ENCODE measurements at regions not wholly inside any gene's neighbourhood (a gene's known extent, or its start where the extent isn't known, plus 50 kb on each side); places are given as distances from the start of the nearest gene placed in this dataset.
"Not testable (repeated sequence)": the region's sequence is repeated elsewhere in the genome, so short reads cannot be mapped to it uniquely, and the experiment has no call there.

DNA sequence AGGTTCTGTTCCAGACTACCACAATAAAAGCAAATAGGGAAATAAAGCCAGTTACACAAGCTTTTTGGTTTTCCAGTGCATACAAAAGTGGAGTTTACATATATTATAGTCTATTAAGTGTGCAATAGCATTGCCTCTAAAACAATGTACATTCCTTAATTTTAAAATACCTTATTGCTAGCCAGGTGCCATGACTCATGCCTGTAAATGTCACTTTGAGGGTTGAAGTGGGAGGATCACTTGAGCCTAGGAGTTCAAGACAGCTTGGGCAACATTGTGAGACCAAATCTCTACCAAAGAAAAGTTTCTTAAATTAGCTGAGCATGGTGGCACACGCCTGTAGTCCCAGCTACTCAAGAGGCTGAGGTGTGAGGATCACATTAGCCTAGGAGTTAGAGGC is 52.9 kb upstream of the IMP4 start:
- no peak for DNase-seq

DNA sequence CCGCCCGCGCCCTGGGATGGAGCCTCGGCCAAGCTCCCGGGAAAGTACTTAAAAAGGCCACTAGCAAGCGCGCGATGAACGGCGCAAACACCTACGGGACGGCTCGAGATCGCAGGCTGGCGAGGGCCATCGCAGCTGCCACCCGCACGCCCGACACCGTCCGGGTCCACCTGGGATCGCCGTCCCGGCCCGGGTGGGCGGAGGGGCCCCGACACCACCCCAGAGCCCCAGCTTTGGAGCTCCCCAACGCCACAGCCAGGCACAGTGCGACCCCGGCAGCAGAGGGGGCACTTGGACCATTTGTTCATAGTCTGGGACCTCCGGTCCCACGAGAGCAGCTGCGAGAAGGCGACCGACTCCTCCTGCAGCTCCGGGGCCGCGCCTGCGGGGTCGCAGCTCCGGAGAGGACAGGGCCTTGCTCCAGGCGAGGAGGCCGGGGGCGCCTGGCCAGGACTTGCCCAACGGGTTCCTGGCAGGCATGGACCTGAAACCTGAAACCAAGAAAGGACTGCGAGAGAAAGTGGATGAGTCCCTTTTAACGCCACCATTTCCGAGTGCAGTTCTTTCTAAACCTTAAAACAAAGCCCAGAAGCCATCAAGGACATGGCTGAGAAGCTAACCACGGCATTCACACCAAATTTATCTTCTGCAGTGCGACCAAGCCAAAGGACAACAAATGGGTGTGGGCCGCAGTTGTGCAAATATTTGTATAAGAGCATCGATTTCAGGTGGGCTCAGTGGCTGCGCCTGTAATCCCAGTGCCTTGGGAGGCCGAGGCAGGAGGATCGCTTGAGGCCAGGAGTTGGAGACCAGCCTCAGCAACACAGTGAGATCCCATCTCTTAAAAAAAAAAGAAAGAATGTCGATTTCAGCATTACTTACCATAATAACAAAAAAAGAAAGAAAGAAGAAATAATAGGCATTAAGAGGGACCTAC is 54.0 kb upstream of the IMP4 start:
- DNase-seq: no peak

DNA sequence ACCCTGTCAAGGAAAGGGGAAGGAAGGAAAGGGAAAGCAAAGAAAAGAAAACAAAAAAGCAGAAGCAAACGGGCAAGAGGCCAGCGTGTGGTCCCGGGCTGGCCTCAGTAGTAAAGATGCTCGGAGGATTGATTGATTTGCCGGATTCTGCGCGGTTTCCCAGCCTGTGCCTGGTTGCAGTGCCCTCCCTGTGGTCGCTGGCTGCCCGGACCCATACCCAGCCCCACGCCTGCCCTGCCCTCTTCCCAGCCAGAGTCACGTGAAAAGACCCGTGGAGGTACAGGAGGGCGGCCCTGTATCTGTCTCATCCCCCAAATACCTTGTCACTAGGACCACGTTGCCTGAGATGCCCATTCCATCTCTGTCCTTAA is 55.1 kb upstream of the IMP4 start:
- no peak for DNase-seq

DNA sequence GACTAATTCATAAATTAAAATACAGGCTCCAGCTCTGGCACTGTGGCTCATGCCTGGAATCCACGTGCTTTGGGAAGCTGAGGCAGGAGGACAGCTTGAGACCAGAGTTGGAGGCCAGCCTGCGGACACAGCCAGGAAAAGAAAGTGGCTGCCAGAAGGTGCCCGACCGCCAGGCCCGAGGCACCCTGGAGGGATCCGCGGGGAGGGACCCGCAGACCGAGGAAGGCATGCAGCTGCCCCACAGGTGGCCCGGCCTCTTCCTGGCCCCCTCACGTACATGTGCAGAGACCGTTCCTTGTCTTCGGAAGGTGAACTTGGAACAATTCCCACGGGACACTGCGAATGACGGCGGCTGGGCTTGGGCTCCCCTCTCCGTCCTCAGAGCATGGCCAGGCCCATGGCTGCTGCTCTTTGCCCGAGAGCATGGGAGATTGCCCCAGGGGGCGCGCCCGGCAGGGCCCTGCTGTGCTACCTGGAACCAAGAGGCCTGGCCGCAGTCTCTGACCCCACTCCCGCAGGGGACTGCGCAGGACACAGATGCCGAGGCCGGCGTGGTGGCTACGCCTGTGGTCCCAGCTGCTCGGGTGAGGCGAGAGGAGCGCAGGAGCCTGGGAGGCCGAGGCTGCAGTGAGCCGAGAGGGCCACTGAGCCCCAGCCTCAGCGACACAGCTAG is 55.6 kb upstream of the IMP4 start:
- no peak for DNase-seq

DNA sequence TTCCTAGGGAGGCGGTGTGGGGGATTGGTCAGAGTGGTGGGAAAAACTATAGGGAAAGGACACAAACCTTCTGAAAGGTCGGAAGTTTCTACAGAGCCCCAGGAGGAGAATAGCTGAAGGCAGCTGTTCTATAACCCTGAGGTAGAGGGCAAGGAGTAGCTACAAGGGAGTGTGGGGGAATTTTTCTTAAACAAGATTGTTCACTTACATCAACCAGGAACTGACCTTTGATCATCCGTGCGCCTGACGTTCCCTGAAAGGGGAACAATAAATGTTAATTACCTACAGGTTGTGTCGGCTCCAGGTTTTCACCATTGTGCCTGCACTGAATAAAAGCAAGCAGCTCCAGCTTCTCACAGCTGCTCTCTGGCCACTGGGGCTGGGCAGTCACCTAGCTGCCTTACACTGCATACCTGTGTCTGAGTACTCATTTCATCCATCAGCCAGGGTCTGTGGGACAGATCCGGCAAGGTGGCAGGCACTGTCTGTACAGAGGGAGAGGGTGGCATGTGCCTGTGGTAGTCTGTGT is 59.3 kb upstream of the IMP4 start:
- DNase-seq: not testable (repeated sequence)

DNA sequence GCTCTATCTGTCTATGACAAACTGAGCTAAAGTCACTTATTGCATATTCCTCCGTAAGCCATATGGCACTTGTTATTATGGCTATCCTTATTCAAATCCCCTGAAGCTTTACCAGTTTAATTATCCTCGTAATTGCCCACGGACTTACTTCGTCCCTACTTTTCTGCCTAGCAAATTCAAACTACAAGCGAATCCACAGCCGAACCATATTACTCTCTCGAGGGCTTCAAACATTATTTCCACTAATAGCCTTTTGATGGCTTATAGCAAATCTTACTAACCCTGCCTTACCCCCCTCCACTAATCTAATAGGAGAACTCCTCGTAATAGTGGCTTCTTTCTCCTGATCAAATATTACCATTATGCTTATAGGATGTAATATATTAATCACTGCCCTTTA is 63.1 kb upstream of the IMP4 start:
- DNase-seq: not testable (repeated sequence)

DNA sequence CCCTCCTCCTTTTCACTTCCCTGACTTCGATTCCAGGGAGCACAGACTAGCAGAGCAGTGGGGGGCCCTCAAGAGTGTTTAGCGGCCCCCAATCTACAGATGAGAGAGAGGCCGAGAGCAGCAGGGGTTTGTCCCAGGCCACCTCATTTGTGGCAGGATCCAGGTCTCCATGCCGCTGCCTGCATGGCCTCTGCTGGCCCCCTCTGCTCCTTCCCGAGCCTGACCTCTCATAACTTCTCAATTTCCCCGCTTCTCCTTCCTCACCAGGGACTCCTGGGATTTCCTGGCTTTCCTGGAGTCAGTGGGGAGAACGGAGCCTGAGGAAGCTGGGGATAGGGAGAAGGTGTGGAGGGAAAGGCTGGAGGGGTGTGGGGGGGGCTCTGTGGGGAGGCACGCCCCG is 70.1 kb upstream of the TUBA3E start:
- DNase-seq: not testable (repeated sequence)

DNA sequence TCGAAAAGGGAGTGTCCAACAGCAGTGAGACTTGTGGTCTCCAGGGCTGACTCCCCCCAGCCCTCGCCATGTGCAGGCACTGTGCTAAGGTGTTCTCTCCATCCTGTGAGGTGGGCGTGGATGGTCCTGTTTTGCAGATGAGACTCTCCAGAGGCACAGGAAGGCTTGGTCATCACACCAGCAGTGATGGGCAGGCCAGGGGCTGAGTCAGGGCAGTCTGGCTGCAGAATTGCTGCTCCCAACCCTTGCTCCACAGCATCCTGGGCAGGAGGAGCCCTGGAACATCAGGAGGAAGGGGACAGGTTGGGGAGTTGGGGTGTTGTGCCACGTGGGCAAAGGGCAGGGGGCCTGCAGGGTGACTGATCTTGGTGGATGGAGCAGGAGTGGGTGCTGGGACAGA is 69.3 kb upstream of the TUBA3E start:
- not testable (repeated sequence) for DNase-seq

DNA sequence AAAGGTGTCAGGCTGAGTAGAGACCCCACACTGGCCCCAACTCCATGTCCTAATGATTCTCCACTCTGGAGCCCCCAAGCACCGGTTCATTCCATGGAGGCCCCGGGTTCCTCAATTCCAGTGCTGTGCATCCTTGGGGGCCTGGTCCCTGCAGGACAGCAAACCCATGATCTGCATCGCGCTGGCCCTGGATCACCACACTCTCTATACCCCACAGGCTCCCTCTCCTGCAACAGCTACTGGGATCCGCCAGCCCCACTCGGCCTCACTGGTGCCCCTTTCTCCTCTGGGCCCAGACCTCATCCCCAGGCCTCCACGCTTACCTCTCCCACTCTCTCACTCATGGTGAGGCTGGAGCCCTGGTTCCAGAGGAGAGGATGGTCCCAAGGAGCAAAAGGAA is 68.6 kb upstream of the TUBA3E start:
- DNase-seq: not testable (repeated sequence)

DNA sequence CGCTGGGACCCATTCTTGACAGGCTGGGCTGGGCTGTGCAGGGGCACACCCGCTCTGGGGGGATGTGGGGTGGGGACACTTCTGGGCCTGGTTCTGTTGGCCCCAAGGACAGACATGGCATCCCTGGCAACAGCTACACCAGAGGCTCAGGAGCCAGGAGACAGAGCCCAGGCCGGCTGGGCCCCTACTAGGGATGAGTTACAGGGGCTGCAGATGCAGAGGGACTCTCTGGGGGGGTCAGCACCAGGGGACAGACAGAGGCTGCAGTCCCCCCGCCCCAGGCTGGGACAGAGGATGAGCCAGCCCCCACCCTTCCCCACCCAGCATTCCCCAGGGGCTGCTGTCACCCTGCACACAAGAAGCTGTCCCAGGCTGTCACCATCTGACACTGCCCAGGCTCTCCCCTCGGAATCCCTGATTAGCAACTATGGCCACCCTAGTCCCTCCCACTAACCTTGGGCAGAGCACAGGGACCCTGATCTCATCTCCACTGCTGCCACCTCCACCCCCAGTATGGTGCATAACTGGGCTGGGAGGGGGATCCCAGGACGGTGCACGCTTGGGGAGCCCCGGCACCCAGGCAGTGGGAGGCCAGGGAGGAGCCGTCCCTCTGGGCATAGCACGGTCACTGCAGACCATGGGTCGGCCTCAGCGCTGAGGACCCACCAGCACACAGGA is 67.5 kb upstream of the TUBA3E start:
- not testable (repeated sequence) for DNase-seq

DNA sequence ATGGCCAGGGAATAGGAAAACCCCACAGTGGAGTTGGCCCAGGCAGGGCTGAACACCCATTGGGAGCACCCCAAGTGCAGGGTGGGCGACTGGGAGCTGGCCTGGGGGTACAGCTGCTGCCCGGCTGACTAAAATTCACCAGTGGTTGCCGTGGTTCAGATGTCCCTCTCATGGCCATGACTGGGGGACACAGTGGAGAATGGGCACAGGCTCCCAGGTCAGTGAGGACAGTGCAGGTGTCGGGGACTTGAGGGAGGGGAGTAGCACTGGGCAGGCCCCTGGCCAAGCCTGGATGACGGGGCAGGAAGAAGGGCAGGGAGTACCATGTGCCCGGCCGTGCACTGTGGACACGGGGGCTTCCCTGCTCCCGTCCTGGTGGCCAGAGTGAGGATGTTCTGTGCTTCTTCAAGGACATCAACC is 66.7 kb upstream of the TUBA3E start:
- DNase-seq: not testable (repeated sequence)

DNA sequence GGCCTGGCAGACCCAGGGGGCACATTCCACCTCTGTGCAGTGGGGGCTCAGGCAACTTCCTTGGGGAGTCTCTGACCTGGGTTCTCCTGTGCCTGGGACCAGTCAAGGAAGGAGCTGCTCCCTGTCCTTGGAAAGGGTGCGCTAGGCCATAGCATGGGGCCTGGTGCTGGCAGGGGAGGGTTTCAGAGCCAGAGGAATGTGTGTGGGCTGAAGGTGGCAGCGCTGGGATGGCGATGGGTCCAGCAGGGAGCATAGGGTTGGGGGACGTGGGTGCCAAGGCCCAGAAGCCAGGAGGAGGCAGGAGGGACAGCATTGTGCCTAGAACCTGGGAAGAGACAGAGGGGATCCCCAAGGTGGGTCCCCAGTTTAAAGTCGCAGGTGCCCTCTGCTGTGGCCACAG is 66.3 kb upstream of the TUBA3E start:
- DNase-seq: no peak

DNA sequence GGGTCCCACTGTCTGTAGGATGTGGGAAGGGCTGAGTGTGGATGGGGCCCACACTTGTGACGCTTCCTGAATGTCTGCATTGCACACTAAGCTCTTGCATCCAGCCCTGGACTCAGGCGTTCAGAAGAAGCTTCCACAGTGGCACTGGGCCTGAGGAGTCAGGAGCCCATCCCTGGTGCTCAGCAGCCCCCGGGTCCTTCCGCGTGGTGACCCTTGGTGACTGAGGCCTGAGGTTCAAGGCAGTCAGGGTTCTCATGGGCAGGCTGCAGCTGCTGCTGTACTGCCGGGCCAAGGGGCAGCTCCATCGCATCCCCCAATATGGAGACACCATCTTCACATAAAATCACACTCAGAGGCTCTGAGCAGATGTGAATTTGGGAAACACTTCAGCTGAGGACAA is 65.8 kb upstream of the TUBA3E start:
- DNase-seq: no peak

DNA sequence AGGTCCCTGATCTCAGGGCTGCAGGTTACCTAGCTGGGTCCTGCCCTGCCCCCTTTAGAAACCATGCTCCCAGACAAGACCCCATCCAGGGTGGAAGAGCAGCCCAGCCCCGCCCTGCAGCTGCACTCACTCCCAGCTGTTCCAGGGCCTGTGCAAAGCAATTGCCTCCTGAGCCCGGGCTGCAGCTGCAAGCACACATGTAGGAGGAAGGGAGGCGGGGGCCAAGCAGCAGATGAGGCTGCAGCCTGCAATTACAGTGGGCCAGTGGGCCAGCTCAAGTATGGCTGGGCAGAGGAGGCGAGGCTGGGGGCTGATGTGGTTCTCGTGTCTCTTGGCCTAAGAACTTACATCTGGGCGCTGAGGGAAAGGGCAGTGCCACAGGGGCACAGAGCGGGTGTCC is 65.4 kb upstream of the TUBA3E start:
- DNase-seq: no peak

DNA sequence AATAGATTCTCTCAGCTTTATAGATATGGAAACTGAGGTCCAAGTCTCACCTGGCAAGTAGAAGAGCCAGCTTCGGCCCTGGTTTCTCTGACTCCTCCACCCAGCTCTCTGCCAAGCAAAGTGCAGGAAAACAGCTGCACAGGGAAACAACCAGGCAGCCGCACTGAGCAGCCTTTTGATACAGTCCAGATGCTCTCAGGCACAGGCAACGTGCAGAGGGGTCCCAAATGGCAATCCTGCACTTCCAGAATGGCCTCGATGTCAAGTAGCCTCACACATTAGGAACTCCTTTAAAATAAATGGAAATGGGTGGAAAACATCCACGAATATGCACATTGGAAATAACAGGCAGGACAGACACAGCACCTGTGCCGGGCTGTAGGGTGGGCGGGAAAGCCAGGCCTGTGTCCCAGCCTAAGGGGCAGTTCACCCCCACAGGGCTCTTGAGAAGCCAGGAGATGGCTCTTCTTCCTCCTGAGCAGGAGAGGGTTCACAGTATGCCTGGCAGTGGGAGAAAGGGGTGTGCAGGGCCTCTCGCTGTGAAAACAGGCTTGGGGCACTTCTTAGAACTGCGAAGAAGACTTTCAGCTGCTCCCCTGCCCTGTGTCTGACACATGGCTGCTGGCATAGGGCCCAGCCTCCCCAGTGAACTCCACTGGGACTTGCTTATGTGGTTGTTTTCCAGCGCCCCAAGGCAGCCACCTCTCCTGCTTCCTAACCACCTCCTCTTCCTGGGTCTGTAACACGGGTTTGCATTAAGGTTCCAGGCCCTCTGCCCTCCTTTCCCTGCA is 63.9 kb upstream of the TUBA3E start:
- DNase-seq: no peak

DNA sequence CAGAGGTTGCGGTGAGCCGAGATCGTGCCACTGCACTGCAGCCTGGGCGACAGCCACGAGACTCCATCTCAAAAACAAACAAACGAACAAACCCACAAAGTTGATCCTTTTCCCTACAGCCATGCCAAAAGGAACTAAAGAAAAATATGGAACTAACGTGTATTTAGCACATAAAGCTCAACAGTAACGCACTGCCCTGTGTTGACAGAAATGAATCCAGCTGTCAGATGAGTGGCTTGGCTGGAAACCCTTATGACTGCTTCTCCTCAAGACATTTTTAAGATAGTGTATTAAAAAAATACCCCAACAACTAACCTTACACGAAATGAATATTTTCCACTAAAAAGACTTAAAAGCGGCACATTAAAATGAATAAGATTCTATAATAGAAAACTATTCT is 62.9 kb upstream of the TUBA3E start:
- no peak for DNase-seq

DNA sequence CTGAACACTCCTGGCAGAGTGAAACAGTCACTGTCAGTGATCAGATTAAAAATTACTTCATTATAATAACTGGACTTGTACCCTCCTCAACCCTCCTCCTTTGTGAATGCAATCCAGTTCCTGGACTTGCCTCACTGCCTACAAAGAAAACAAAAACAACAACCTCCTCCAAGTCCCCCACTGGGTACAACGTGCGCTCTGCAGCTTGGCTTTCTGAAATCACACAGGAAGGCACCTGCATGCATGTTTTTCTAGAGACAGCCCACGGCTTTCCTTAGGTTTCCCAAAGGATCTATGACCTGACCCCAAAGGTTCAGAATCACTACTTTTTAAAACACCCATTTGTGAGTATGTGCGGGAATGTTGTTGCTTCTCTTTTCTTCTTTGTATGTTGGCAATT is 61.4 kb upstream of the TUBA3E start:
- DNase-seq: no peak

DNA sequence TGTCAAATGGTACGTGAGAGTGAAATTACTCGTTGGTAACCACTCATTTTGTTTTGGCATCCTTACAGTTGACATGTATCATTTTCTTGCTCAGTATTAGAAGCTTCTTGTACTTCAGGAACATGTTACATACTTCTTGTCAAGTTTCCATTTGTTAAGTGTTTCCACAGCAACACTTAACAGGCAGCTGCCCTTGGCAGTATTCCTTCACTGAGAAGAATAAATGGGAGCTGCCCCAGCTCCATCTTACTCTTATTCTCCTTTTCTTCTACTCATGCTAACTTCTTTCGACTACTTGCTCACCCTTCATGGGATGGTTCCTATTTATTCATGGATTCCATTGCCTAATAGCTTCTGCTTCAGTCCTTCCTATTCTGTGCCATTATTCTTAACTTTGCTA is 60.1 kb upstream of the TUBA3E start:
- no peak for DNase-seq

DNA sequence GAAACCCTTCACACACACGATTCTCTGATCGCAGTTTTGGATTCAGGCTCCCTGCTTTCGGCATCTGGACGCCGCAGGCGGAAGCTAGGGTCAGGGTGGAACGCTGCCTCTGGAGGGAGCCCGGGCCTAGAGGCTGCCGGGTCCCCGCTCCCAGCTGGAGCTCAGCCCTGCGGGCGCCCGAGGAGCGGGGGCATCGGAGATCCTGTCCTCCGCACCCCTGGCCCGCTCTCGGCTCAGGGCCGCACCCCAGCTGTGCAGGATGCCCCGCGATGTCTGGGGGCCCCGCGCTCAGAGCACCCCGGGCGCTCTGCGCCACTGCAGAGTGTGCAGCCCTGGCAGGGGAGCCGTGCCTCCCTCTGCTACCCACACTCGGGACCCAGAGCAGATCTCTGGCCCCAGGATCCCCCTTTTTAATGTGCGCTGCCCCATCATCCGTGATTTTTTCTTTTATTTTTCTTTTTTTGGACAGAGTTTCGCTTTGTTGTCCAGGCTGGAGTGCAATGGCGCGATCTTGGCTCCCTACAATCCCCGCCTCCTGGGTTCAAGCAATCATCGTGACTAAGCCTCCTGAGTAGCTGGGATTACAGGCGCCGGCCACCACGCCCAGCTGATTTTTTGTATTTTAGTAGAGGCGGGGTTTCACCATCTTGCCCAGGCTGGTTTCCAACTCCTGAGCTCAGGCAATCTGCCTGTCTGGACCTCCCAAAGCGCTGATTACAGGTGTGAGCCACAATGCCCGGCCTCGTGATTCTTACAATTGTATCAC is 54.8 kb upstream of the TUBA3E start:
- peak; percentile 16 for DNase-seq

DNA sequence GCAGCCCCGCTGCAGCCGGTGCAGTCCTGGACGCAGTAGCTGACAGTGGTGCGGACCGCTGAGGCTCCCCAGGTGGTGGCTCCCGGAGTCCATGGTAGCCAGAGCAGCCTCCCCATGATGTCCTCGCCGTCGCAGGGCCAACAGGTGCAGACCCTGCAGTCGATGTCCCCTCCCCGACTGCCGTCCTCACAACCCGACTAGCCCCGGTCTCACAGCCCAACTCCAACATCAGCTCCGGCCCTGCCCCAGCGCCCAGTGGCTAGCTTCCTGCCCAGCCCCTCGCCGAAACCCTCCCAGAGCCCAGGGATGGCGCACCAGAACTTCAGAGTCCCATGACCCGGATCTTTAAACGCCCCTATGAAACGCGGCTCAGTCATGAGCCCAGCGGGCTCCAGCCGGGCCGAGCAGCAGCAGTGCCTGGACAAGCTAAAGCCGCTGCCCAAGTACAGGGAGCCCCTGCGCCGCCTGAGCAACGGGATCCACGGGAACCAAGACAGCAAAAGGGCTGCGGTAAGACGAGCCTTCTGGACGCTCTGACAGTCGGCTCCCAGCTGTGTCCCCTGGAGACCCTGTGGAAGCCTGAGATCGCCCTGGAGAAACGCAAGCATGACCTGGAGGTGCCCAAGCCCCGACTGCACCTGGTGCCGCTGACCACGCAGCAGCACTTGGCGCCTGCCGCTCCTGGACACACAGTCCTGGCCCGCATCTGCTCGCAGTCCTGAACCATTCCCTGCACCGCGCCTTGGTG is 53.8 kb upstream of the TUBA3E start:
- no peak for DNase-seq

DNA sequence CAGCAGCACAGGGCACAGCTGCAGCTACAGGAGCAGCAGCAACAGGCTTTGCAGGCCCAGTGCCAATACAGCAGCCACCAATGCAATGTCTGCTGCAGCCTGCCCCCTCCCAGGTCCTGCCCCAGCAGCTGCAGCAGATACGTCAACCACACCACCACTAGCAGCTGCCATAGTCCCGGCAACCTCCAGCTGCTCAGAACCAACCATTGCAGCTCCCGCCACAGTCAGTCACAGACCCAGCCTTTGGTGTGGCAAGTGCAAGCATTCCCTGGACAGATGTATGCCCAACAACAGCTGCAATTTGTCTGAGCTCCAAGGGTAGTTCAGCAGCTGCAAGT is 53.3 kb upstream of the TUBA3E start:
- DNase-seq: no peak

Data from DMS79 (cell line).